GM21423 (cell line): ENCODE measurements at regions not wholly inside any gene's neighbourhood (a gene's known extent, or its start where the extent isn't known, plus 50 kb on each side); places are given as distances from the start of the nearest gene placed in this dataset.
A peak's percentile ranks its signal among the peaks of the same experiment; 100 is the strongest.
"Not testable (repeated sequence)": the region's sequence is repeated elsewhere in the genome, so short reads cannot be mapped to it uniquely, and the experiment has no call there.

ENCODE experiments used
- ATAC-seq: cut with Tn5 transposase; IDR thresholded peaks from one replicate; pipeline ENCODE4 v1.9.1; 2021; ENCODE audit warnings: mild to moderate bottlenecking, moderate library complexity; ENCODE audit not compliant: unreplicated experiment

DNA sequence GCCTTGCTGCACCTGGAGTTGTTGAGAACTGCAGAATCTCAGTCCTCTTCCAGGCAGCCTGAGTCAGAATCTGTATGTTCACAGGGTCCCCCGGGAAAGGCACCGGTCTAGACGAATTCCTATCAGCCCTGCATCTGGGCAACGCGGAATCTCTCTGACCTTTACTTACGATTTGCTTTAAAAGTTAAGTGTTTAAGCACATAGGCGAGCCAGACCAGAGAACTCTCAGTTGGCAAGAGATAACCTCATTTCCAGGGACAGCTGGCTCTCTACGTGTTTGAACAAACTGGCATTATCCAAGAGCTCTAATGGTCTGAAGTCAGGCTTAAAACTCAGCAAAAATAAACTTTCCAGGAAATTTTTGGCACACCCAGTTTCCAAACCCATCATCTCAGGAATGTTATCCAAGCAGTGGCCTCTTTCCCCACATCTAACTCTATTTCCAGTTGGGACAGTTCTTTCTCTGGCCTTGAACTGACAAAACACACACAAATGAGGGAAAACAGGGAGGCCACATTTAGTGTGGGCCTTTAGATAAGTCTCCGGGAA is 53.4 kb downstream of the HES1 start:
- ATAC-seq, result no peak

GRCh38 chr3:194191850-194192249 is 55.9 kb downstream of the HES1 start:
- not testable (repeated sequence) for ATAC-seq

DNA sequence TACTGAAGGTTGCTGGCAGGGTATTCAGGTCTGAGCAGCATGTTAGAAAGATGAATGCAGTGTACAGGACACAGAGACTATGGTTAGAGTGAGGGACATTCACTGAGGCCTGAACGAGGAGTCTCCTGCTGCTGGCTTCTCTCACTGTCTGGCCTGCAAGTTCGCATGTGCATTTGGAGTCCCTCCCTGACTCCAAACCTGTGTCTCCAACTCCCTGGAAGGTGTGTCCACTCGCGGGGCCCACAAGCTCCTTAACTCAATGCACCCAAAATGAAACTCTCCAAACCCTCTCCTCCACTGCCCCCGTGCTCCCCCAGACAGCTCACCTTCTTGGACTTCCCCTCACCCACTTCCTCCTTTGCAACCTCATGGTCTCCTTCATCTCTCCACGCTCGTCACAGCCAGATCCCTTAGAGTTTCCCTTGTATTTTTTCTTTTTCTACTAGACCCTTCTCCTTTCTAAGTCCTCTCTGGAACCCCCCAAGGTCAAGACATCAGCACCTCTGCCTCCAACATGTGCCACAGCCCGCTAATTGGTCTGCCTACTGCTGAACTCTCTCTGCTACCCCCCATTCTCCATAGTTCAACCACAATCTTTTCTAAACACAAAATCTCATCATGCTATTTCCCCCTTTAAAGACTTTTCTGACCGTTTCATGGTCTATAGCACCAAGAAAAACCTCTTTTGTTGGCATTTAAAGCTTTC is 58.3 kb downstream of the HES1 start:
- no peak for ATAC-seq

DNA sequence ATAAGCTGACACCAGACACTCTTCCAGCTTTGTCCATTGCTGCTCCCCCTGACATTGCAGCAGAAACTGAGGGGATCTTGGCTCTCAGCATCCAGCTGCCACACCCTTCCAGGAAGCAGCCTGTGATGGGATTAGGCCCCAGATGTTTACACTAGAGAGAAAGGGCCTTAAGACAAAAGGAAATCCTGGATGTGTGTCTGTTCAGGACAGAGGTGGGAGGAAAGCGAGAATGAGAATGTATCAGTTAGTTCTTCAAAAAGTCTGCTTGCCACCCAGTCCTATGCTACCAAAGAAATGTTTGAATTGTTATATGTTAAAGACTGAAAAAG is 58.8 kb downstream of the HES1 start:
- no peak for ATAC-seq

GRCh38 chr3:194195611-194196010 is 59.7 kb downstream of the HES1 start:
- no peak for ATAC-seq

GRCh38 chr3:194196876-194197275 is 60.9 kb downstream of the HES1 start:
- no peak for ATAC-seq

DNA sequence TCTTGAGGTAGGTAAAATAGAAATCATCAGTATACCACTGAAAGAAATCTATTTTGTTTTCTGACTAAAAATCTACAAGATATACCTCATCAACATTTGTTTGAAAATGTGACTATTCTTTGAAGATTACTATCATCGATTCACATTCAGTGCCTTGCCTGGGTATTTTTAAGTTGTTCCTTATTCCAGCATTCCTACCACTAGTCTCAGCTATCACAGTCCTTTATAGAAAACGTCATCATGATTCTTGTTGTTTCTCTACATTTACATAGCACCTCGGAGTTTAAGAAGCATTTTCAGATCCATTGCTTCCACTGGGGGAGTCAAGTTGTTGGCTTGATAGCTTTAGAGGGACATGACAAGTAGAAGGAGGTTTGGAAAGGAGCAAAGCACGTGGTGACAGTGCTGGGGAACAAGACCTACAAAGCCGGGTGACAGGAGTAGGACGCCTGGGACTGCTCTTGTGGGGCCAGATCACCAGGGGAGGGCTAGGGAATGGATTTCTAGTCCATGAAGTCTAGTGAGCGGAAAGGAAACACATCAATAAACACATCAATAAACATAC is 61.5 kb downstream of the HES1 start:
- ATAC-seq, result no peak

DNA sequence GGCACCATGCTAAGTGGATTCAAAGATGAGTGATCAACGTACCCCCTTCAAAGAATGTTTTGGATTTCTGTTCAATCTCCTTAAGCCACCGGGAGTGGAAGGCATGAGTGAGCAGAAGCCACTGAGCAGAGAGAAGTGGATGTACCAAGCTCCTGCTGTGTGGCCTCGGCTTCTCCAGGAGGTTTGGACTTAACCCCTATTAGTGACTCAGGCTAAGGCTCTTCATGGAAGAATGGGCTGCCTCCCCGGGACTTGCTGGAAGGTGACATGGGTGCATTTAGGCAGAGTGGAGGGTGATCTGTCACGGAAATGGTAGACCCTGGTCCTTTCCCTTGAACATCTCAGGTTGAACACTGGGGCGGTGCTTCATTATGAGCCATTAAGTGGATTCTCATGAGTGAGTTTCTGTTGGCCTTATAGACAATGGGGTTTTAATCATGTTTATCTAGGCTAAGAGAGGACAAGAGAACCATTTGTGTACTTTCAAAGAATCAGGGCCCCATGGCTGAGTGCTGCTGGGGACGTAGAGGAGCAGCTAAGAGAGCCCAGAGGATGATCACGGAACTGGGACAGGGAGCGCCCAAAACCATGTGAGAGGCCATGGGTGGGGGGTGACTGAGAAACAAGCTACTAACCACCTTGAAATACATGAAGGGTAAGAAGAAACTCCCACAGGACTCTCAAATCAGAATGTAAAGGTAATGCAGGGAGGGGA is 62.2 kb downstream of the HES1 start:
- ATAC-seq, result no peak

- ATAC-seq, result no peak
Observed at GRCh38 chr3:194198938-194199337, 63.0 kb downstream of the HES1 start.

DNA sequence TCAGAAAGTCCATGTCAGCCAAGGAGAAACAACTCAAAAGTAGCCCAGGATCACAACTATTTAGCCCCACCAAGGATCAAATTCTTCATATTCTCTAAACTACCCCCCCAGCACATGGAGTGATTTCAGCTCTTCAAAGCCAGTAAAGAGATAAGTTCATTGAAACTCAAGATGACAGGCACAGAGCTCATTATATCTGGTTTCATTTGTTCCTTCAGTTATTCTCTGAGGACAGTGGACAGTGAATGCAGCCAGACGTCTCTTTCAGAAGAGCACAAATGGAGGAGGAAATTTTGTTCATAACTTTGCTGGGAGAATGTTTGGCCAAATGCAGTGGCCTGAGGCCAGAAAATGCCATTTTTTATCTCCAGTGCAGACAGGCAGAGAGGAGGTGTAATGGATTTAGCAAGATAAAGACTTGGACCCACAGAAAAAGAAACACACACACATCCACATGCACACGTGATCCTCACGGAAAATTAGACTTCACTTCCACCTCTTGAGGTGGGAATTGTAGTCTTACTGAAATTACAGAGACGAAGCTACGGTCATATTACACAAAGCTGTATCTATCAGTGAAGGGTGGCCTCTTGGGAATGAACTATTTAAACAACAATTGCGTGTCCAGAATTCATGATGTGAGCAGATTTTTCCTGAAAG is 64.6 kb downstream of the HES1 start:
- ATAC-seq, result no peak

DNA sequence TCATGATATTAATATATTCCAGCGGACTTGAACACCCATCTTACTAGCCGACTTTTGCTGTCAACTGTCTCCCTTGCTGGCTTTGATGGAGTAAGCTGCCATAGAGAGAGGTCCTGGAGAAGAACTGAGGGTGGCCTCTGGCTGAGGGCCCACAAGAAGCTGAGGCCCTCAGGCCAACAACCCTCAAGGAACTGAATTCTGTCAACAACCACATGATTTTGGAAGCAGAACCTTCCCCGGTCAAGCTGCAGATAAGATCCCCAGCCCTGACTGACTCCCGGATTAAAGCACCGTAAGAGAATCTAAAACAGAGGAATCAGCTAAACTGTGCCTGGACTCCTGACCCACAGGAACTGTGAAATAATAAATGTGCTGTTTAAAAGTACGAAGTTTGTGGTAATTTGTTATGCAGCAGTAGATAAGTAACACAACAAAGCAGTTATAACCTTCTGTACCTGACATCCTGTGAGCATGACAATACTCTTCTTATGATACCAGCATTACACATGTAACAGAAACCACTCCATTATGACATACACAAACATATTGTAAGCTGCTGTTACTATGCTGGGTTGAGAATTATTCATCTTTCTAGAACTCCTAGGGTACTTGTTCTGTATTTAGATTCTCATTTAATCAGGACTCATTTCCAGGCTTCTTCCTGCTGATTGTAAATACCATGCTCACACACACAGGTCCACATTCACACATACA is 66.2 kb downstream of the HES1 start:
- no peak for ATAC-seq

GRCh38 chr3:194203482-194204041 is 67.6 kb downstream of the HES1 start:
- ATAC-seq, result peak; percentile 46

GRCh38 chr3:194204042-194204987 is 68.4 kb downstream of the HES1 start:
- ATAC-seq, result peak; percentile 40

DNA sequence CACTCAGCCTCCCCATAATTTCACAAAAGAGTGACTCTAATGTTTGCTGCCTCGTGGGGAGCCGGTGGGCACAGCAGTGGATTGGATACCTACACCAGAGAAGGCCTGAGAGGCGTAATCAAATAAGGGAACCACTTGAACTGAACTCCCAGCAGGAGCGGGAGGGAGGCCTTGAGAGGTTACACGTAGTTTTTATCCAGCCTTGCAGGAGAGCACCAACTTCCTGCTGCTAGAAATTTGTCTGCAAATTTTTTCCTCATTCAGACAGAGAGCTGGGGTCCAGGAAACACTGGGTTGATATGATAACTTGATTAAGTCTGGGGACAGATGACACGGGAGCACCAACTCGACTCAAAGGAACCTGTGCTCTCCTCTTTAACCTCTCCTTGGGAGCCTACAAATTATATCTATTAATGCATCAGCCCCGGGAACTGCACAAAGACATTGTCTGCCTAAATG is 69.8 kb downstream of the HES1 start:
- no peak for ATAC-seq

DNA sequence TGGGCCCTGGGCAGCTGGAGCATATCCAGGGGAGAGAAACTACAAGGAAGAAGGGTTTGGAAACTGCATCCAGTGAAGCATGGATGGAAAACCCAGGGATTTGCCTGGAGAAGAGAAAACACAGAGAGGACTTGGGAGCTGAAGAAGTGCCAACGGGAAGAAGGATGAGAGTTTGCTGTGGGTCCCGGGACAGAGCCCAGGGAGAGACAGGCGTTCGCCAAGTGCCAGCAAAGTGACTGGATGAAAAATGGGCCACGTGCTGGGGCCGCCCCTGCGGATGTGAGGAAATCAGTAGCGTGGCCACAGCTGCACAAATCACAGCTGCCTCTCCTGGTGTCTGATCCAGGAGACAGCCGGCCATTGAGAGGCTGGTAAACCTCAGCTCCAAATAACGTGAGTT is 70.4 kb downstream of the HES1 start:
- ATAC-seq, result no peak

DNA sequence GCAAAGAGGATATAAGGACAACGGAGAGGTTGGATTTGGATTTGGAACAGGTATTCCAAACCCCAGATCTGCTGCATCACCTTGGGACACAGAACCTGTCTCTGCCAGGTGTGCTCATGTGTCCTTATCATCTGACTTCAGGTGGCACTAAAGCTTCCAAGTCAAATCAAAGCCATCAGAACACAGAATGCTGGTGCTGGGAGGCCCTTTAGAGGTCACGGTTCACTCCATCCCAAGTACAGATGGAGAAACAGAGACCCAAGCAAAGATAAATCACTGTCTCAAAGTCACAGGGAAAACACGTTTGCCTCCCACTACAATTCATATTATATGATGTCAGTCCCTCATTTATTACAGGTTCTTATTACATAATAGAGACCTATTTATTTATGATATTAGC is 72.8 kb downstream of the HES1 start:
- ATAC-seq, result no peak

GRCh38 chr3:194212161-194212844 is 76.4 kb downstream of the HES1 start:
- no peak for ATAC-seq

GRCh38 chr3:194212845-194213331 is 76.9 kb downstream of the HES1 start:
- ATAC-seq, result no peak

DNA sequence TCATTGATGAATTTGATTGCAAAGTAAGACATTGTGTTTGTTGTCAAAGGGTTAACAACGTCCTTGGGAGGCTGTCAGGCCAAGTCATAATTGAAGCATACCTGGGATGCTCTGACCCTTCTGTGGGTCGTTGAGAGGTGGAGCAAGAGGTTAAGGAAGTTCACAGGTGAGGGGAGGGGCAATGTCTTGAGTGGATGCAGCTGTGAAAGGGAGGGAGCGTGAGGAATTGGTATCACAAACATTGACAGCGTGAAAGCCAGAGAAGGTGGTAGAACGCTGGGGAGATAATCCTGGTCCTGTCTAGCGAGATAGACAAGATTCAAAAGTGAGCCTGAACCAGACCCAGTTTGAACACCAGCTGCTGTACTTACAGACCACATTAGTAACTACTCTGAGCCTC is 79.4 kb downstream of the HES1 start:
- no peak for ATAC-seq
